Skeletal muscle cell (primary cell): ENCODE measurements at regions not wholly inside any gene's neighbourhood (a gene's known extent, or its start where the extent isn't known, plus 50 kb on each side); places are given as distances from the start of the nearest gene placed in this dataset.
"Not testable (repeated sequence)": the region's sequence is repeated elsewhere in the genome, so short reads cannot be mapped to it uniquely, and the experiment has no call there.

Experiments
- DNase-seq: peaks from one replicate; pipeline ENCODE4 v3.0.0-alpha.2; 2010; ENCODE audit warnings: low read depth
- H3K4me3 ChIP-seq: 2 replicates; pipeline ENCODE4 v1.5.1; 2011; ENCODE audit warnings: low read depth, mild to moderate bottlenecking, control low read depth, low read length, moderate library complexity

DNA sequence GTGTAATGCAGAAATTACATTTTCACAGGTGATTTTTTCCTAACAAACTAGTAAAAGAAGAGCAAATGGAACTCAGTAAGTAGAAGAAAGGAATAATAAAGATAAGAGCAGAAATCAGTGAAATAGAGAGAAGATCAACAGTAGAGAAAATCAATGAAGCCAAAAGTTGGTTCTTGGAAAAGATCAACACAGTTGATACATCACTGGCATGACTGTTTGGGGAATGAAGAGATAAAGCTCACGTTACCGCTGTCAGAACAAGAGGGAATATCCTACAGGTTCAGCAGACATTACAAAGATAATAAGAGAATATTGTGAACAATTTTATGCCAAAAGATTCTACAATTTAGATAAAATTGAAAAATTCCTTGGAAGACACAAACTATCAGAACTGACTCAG, 146.4 kb downstream of the ACTR3B start:
- no peak for DNase-seq
- no peak overlapping the region for H3K4me3 ChIP-seq

DNA sequence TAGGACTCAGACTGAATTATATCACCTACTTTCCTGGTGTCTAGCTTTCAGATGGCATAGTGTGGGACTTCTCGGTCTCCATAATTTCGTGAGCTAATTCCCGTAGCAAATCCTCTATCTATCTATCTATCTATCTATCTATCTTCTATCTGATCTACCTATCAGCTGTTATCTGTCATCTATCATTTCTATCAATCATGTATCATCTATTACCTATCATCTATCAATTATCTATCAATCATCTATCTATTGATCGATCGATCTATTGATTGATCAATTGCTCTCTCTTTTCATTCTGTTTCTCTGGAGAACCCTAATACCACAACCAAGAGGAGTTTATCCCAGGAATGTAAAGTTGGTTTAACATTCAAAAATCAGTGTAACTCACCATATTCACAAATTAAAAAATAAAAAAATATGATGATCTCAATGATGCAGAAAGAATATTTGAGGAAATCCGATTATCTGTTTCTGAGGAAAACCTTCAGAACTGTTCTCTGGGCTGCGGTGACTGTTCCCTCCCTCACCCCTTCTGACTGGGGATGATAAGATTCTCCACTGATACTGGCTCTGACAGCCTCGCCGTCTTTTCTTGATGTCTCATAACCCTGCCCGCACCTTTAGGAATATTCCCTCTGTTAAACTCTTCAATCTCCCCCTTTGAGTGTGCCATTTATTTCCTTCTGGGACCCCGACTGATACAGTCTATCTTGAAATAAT, 147.7 kb downstream of the ACTR3B start:
- H3K4me3 ChIP-seq: no peak overlapping the region
- DNase-seq: no peak

DNA sequence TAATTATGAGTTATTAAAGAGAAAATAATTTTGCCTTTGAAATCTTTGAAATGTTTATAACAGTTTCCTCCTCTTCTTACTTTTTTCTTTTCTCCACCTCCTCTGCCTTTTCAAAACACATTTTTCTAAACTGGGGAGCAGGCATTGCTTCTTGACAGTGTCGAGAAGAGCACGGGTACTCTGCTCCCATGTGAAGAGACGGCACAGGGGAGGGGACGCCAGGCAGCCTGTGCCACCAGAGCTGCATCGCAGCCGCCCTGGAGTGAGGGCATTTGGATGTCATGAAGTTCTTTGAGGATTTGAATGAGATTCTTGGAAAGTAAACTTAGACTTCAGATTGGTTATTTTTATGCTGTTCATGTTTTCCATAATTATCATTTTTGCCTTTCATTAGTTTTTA, 149.7 kb downstream of the ACTR3B start:
- DNase-seq: no peak
- H3K4me3 ChIP-seq: no peak overlapping the region

DNA sequence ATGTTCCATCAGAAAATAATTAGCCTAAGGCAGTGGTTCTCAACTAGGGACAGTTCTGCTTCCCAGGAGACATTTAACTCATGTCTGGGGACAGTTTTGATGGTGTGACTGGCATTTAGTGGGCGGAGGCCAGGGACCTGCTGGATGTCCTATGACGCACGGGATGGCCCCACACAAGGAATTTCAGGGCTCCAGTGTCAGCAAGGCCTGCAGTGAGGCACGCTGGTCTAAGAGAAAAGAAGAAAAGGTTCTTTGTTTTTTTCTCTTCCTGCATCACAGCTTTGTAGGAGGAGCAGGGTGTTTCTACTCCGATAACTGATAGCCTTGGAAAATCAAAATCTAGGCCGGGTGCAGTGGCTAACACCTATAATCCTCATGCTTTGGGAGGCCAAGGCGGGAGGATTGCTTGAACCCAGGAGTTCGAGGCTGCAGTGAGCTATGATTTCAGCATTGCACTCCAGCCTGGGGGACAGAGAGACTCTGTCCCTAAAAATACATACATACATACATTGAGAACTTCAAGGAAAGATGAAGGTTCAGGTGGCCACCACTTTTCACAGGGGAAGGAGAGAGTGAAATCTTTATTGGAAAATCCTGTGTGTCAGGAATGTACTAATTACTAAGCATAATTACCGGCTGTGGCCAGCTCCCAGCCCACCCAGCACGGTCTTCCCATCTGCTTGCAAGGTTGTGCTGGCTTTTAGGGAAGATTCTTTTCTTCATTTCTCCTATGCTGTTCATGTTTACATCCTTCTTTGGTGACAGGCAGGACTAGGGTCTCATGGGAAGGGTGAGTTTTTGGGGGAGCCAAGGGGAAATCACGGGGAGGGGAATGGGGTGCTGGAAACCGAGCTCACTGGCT, 150.4 kb downstream of the ACTR3B start:
- DNase-seq: no peak
- H3K4me3 ChIP-seq: no peak overlapping the region

DNA sequence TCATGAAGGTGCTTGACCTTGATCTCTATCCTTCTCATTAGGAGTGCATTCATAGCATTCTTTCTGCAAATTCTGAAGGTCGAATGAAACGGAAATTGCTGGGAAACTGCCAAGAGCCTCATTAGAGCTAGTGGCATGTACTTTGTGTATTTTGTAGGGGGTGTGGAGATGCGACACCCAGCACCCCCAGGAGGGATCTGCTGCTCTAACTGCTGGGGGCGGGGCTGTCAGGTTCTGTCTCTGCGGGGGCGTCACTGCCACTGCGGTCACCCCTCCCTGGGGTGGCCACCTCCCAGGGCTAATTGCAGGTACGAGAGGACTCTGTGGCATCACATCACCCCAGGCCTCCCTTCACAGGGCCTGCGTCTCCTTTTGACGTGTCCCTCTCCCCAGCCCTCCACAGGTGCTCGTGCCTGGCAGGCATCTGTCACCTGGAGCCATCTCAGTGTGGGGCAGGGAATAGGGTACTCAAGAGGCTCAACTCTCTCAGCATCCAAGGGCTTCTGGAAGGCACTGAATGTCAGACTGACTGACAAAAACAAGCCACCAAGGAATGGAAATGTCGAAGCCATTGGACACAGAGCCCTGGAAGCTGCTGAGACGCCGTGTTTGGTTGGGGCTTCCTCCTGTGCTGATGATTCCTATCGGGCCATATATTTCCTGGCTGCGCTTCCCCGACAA, 151.1 kb downstream of the ACTR3B start:
- DNase-seq: no peak
- H3K4me3 ChIP-seq: no peak overlapping the region

DNA sequence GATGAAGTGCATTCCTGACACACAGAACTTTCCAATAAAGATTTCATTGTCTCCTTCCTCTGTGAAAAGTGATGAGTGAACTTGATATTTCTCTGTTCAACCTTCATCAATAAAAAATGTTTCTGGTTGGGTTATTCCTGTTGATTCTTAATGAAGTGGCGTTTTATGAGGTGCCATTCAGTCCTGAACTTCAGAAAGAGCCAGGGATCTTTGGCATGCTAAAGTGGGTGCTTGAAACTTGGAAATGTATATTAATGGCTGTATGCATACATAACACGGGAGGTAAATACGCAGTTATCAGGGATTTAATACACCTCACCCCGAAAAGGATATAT, 151.6 kb downstream of the ACTR3B start:
- no peak overlapping the region for H3K4me3 ChIP-seq
- DNase-seq: no peak

DNA sequence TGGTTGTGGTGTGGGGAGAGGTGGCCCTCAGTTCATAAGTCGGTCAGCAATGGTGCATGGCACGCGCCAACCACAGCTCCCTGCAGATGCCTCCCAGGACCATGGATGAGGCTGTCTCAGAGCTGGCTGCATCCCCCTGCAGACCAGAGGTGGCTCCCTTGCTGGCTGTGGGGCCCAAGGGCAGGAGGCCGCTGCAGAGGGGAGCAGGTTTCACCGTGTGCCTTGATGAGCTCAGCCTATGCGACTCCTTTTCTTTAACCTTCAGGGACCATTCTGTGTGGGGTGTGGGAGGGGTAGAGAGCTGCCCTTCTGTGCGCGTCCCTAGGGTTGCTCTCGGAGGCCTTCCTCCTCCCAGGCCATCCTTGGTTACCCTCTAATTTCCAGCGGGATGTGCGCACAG, 152.4 kb downstream of the ACTR3B start:
- no peak for DNase-seq
- H3K4me3 ChIP-seq: no peak overlapping the region

- no peak for DNase-seq
- H3K4me3 ChIP-seq: no peak overlapping the region
Measured at GRCh38 chr7:152912511-152912910, 153.0 kb downstream of the ACTR3B start.

- no peak for DNase-seq
- no peak overlapping the region for H3K4me3 ChIP-seq
Measured at GRCh38 chr7:152913492-152913891, 153.9 kb downstream of the ACTR3B start.

- no peak for DNase-seq
- no peak overlapping the region for H3K4me3 ChIP-seq
Measured at GRCh38 chr7:152914014-152914844, 154.7 kb downstream of the ACTR3B start.

DNA sequence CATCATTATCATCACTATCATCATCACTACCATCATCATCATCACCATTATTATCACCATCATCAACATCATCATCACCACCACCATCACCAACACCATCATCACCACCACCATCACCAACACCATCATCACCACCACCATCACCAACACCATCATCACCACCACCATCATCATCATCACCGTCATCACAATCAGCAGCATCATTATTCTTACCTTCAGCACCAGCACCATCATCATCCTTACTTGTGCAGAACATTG, 155.2 kb downstream of the ACTR3B start:
- not testable (repeated sequence) for DNase-seq, H3K4me3 ChIP-seq

DNA sequence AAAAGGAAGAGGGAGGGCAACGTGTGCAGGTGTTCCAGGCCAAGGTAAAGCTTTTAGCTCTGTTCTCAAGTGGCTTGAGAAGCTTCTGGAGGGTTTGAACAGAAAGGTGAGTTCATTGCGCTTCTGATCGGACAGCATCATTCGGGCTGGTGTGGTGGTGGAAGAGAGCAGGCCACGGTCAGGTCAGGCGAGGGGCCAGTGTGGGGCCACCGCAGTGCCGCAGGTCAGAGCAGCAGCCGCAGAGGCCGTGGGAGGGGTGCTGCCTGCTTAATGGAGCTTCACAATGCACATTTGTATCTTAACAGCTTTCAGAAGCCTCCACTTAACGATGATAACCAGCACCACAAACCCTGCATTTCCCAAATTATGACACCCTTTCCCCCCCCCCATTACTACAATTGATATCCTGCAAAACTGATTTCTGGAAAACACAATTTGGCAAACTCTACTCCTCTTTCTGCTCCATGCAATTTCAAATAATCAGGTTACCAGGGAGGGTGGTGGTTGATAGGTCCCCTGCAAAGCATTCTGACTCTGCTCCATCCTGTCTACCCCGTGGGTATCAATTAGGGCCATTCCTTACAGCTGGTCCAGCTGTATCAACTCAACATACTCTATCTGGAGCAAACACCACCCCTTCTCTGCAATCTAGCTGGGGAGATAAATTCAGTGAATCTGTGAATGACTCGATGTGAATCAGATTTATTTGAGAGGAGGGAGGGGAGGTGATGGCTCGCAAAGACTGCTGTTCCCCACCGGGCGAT, 162.9 kb downstream of the ACTR3B start:
- no peak for DNase-seq
- H3K4me3 ChIP-seq: no peak overlapping the region

DNA sequence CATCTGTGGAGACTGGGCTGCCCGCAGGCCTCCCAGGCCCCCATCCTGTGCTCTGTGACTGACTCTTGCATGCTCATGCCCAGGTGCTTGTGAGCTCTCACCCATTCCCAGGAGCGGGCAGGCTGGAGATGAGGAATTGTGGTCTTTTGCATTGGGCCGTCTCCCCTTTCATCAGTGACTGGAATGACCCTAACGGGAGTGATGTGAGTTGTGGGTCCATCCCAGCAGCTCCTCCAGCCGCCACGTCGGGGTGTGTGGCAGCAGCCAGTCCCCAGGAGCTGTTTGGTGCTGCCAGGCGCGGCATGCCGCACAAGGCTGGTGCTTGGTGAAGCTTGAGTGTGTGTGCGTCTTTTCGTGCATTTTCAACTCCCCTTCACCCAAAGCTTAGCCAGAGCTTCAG, 164.2 kb downstream of the ACTR3B start:
- no peak overlapping the region for H3K4me3 ChIP-seq
- DNase-seq: no peak

DNA sequence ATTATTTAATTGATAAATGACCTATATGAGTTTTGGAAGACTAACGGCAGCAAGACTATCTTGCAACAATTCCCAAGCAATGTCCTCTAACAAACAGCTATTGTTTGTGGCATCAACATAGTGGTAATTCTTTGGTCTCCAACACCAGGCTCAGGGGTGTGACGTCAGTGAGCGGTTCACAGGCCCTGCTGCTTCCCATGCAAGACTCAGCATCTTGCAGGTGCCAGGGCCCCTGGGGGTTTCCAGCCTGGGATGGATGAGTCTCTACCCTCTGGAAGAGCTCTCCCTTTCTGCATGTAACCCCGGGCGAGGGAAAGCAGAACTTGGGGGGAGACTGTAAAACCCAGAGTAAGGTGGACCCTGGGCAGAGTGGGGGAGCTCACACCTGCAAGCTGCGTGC, 164.7 kb downstream of the ACTR3B start:
- H3K4me3 ChIP-seq: no peak overlapping the region
- no peak for DNase-seq

DNA sequence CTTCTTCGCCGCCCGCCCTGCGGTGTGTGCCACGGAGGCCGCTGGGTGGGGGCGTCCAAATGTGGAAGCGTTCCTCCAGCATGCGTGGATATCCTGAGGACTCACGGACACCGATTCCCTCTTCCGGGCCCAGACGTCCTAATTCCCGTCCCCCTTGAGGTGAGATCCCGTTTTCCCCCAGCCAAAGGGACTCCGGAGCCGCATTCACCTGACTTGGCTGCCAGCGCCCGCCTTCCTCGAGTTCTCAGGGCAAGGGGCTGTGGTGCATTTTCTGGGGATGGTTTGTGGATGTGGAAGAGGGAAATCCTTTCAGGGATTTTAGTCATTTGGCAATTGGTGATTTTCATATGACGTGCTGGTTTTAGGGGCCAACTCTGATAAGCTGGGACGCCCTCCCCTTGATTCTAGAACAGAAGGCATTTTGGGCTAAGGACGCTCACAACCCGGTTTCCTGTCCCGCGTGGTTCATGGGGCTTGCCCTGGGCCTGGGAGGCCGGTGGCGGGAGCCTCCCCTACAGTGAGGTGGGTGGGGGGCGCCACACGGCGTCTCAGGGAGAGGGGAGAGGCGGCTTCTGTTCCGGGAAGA, 165.4 kb downstream of the ACTR3B start:
- H3K4me3 ChIP-seq: no peak overlapping the region
- no peak for DNase-seq

- no peak for DNase-seq
- H3K4me3 ChIP-seq: no peak overlapping the region
Measured at GRCh38 chr7:152925412-152926147, 166.0 kb downstream of the ACTR3B start.

DNA sequence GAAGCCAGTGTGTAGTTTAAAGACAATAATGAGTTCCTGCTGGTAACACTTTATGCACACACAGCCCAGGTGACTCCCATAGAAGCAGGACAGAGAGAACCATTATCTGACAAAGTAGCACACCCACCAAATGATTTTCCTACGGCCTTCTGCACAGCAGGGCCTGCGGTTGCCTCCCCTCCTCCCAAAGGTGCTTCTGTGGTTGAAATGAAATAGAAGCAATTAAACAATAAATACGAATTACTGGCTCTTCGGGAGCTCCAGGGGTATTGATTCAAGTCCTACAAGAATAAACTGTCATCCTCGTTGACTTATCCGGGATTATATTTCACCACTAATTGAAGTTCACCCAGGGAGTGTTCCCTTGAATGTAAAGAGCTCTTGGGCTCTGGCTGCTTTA, 172.1 kb downstream of the ACTR3B start:
- DNase-seq: no peak
- H3K4me3 ChIP-seq: no peak overlapping the region

DNA sequence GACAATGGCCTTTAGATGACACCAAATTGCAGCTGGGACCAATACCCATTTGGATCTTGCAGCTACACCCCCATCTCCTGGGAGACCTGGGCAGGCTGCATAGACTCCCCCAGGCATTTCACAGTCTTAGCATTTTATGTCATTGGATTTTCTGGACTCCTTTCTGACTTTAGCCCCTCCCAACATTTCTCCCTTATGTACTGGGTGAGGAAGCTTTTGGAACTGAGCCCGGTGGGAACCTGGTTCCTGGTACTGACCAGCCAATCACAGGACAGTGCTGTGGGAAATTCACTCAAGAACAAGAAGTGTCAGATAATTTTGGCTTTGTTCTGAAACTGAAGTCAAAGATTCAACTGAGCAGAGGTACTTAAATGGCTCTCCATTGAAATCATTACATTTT, 177.7 kb downstream of the ACTR3B start:
- H3K4me3 ChIP-seq: no peak overlapping the region
- DNase-seq: no peak
